ENCODE measurements at regions not wholly inside any gene's neighbourhood (a gene's known extent, or its start where the extent isn't known, plus 50 kb on each side); places are given as distances from the start of the nearest gene placed in this dataset.

DNA sequence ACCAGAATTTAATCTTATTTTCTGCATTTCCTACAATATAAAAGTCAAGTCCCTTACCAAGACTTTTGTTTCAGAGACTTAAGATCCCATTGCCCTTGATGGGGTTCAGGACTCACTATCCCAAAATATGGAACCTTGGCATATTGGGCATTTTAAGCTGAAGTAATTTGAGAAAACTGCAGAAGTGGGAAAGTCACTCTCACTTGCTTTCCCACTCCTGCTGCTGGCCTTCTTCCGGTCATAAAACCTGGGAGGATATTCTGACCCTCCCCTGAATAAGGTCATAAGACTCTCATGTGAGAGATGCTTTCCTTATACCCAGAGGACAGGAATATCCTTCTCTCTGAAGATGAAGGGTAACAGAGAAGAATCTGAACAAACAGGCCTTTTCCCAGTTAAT, 92.8 kb upstream of the IFNGR1 start:
- TF ChIP-seq, protein P1, sequence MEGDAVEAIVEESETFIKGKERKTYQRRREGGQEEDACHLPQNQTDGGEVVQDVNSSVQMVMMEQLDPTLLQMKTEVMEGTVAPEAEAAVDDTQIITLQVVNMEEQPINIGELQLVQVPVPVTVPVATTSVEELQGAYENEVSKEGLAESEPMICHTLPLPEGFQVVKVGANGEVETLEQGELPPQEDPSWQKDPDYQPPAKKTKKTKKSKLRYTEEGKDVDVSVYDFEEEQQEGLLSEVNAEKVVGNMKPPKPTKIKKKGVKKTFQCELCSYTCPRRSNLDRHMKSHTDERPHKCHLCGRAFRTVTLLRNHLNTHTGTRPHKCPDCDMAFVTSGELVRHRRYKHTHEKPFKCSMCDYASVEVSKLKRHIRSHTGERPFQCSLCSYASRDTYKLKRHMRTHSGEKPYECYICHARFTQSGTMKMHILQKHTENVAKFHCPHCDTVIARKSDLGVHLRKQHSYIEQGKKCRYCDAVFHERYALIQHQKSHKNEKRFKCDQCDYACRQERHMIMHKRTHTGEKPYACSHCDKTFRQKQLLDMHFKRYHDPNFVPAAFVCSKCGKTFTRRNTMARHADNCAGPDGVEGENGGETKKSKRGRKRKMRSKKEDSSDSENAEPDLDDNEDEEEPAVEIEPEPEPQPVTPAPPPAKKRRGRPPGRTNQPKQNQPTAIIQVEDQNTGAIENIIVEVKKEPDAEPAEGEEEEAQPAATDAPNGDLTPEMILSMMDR (IDR thresholded peaks at IDR 0.05 in 4 of 5, conservative IDR thresholded peaks at IDR 0.05 in 1 of 5) = no peak
- TF ChIP-seq POLR2A (IDR thresholded peaks at IDR 0.05) = no peak

Data from gastrocnemius medialis (tissue), 4 donors.